IMR-90 (cell line): ENCODE measurements at regions not wholly inside any gene's neighbourhood (a gene's known extent, or its start where the extent isn't known, plus 50 kb on each side); places are given as distances from the start of the nearest gene placed in this dataset.

ENCODE experiments used
- ATAC-seq: fragments of 200-7000 bp; cut with Tn5 transposase; 2 replicates; pipeline ENCODE4 v1.9.1; 2020; ENCODE audit warnings: low read depth, mild to moderate bottlenecking, moderate library complexity
- BruUV-seq: library from RNA; stranded (reverse); fragments of 400-500 nt; replicated peaks from 2 replicates; lab custom pipeline; 2021; lab: Mats Ljungman, UMichigan
- CTCF ChIA-PET: fragments of 300-600 bp; formaldehyde crosslinking; extraction: SDS; loops from one replicate; lab custom pipeline; 2021; ENCODE audit warnings: antibody characterized with exemption; lab: Yijun Ruan, JAX
- POLR2A ChIA-PET: fragments of 300-600 bp; sonication (Branson Sonifier 250); formaldehyde crosslinking; loops from one replicate; lab custom pipeline; 2022; ENCODE audit warnings: antibody characterized with exemption; ENCODE audit not compliant: unreplicated experiment; lab: Charles Lee
- DNase-seq: peaks from one replicate; pipeline ENCODE4 v3.0.0; 2013
- H2AFZ ChIP-seq: replicated peaks from 2 replicates; pipeline ENCODE3; 2013; ENCODE audit warnings: low read length, mild to moderate bottlenecking; ENCODE audit not compliant: poor library complexity
- H2AK5ac ChIP-seq: 2 replicates; pipeline ENCODE4 v1.6.1; 2013; ENCODE audit warnings: low read depth, low read length, inconsistent platforms
- H2AK9ac ChIP-seq: replicated peaks from 2 replicates; pipeline ENCODE3; 2013; ENCODE audit warnings: mild to moderate bottlenecking, low read depth, low read length, moderate library complexity; ENCODE audit not compliant: poor library complexity
- H2BK120ac ChIP-seq: 2 replicates; pipeline ENCODE4 v1.6.1; 2013; ENCODE audit warnings: low read depth, low read length, inconsistent platforms
- H2BK15ac ChIP-seq: 3 replicates; pipeline ENCODE4 v1.6.1; 2013; ENCODE audit warnings: low read depth, low read length, inconsistent platforms
- H2BK20ac ChIP-seq: 2 replicates; pipeline ENCODE4 v1.6.1; 2013; ENCODE audit warnings: low read depth, mild to moderate bottlenecking, inconsistent platforms, low read length, moderate library complexity
- H2BK5ac ChIP-seq: 2 replicates; pipeline ENCODE4 v1.6.1; 2013; ENCODE audit warnings: mild to moderate bottlenecking, low read depth, low read length, inconsistent platforms; ENCODE audit not compliant: poor library complexity, severe bottlenecking
- H3K14ac ChIP-seq: replicated peaks from 2 replicates; pipeline ENCODE4 v1.6.1; 2013; ENCODE audit warnings: low read depth, low read length, inconsistent platforms
- H3K18ac ChIP-seq: 2 replicates; pipeline ENCODE4 v1.6.1; 2013; ENCODE audit warnings: low read depth, low read length, control low read depth
- H3K23ac ChIP-seq: 2 replicates; pipeline ENCODE4 v1.6.1; 2013; ENCODE audit warnings: low read depth, low read length, inconsistent platforms
- H3K27ac ChIP-seq: 2 replicates; pipeline ENCODE4 v1.5.1; 2013; ENCODE audit warnings: mild to moderate bottlenecking, control low read depth, low read length; ENCODE audit not compliant: insufficient read depth
- H3K27me3 ChIP-seq: 2 replicates; pipeline ENCODE4 v1.6.1; 2013; ENCODE audit warnings: low read length; ENCODE audit not compliant: control insufficient read depth, insufficient read depth
- H3K36me3 ChIP-seq: 2 replicates; pipeline ENCODE4 v1.6.1; 2013; ENCODE audit warnings: low read length, mixed read lengths; ENCODE audit not compliant: control insufficient read depth, insufficient read depth
- H3K4ac ChIP-seq: 2 replicates; pipeline ENCODE4 v1.6.1; 2013; ENCODE audit warnings: low read depth, low read length, inconsistent platforms
- H3K4me1 ChIP-seq: 2 replicates; pipeline ENCODE4 v1.6.1; 2013; ENCODE audit warnings: low read length, mixed read lengths; ENCODE audit not compliant: control insufficient read depth, insufficient read depth
- H3K4me2 ChIP-seq: 2 replicates; pipeline ENCODE4 v1.6.1; 2013; ENCODE audit warnings: low read depth, mild to moderate bottlenecking, control low read depth, low read length, moderate library complexity
- H3K4me3 ChIP-seq: 2 replicates; pipeline ENCODE4 v1.5.1; 2013; ENCODE audit warnings: low read depth, mild to moderate bottlenecking, control low read depth, low read length, moderate library complexity; ENCODE audit not compliant: insufficient read depth
- H3K56ac ChIP-seq: 2 replicates; pipeline ENCODE4 v1.6.1; 2013; ENCODE audit warnings: low read length, inconsistent platforms; ENCODE audit not compliant: insufficient read depth; ENCODE audit errors: extremely low read depth
- H3K79me1 ChIP-seq, 2 experiments: 2 replicates each; pipeline ENCODE4 v1.6.1; 2013; ENCODE audit warnings: low read length in 2 of 2, inconsistent platforms in 1 of 2, low read depth in 1 of 2
- H3K9ac ChIP-seq: 2 replicates; pipeline ENCODE4 v1.6.1; 2013; ENCODE audit warnings: low read depth, low read length, control low read depth
- H3K9me1 ChIP-seq: 2 replicates; pipeline ENCODE4 v1.6.1; 2013; ENCODE audit warnings: low read length, inconsistent platforms; ENCODE audit not compliant: insufficient read depth
- H3K9me3 ChIP-seq: 2 replicates; pipeline ENCODE4 v1.6.1; 2013; ENCODE audit warnings: low read length; ENCODE audit not compliant: control insufficient read depth, insufficient read depth
- H4K20me1 ChIP-seq: 2 replicates; pipeline ENCODE4 v1.6.1; 2013; ENCODE audit warnings: low read length, inconsistent platforms; ENCODE audit not compliant: insufficient read depth
- H4K5ac ChIP-seq: 2 replicates; pipeline ENCODE4 v1.6.1; 2013; ENCODE audit warnings: mild to moderate bottlenecking, low read depth, low read length, control low read depth
- H4K8ac ChIP-seq, 2 experiments: 2 replicates each; pipeline ENCODE4 v1.6.1; 2013; ENCODE audit warnings: low read depth in 2 of 2, low read length in 2 of 2, control low read depth in 1 of 2, inconsistent platforms in 1 of 2
- H4K91ac ChIP-seq: 2 replicates; pipeline ENCODE4 v1.6.1; 2013; ENCODE audit warnings: low read depth, low read length, inconsistent platforms; ENCODE audit not compliant: insufficient read depth
- CEBPB ChIP-seq: IDR thresholded peaks from 2 replicates; pipeline ENCODE4 v1.6.1; 2012; ENCODE audit warnings: low read depth, low read length, improper control_type of control experiment
- MAZ ChIP-seq: IDR thresholded peaks from 2 replicates; pipeline ENCODE4 v1.6.1; 2012; ENCODE audit warnings: low read depth, mild to moderate bottlenecking, low read length, improper control_type of control experiment, moderate library complexity, borderline replicate concordance
- MXI1 ChIP-seq: IDR thresholded peaks from 2 replicates; pipeline ENCODE4 v1.6.1; 2012; ENCODE audit warnings: low read depth, mild to moderate bottlenecking, low read length, moderate library complexity, borderline replicate concordance
- SMC3 ChIP-seq: fragments of 150-350 bp; IDR thresholded peaks from 2 replicates; pipeline ENCODE4 v1.6.1; 2016; ENCODE audit warnings: low read depth, mild to moderate bottlenecking, antibody characterized with exemption, low read length, moderate library complexity
- WGBS, 2 experiments: methylation state at CpG; one replicate each; pipeline versions ENCODE4 v1.1.5 to v1.1.7; 2013; ENCODE audit warnings: missing lambda C conversion rate in 2 of 2; ENCODE audit not compliant: insufficient read length in 1 of 2; ENCODE audit errors: extremely low coverage in 2 of 2; 5-methylcytosine and 5-hydroxymethylcytosine counted together
- dilution Hi-C: fragments of 300-500 bp; cut with HindIII; formaldehyde crosslinking; loops from one replicate; pipeline ENCODE4 v1.14.3; 2018; ENCODE audit warnings: low sequenced_read_pairs; ENCODE audit not compliant: unreplicated experiment
- in situ Hi-C: fragments of 300-500 bp; cut with MboI; formaldehyde crosslinking; loops from 3 replicates; pipeline ENCODE4 v1.14.3; 2019; ENCODE audit warnings: low sequenced_read_pairs, inconsistent platforms, mixed read lengths
- intact Hi-C: fragments of 100-400 bp; cut with micrococcal nuclease; formaldehyde crosslinking; loops from 2 replicates; pipeline ENCODE4 v1.10.0; 2022
- TF ChIP-seq, protein P1 (sequence below): fragments of 150-350 bp; IDR thresholded peaks from 2 replicates; pipeline ENCODE4 v1.6.1; 2017; ENCODE audit warnings: mild to moderate bottlenecking, antibody characterized with exemption, low read length, low read depth

GRCh38 chr21:36579898-36580297 lies 100.0 kb upstream of the CLDN14 start:
- TF ChIP-seq, protein P1, sequence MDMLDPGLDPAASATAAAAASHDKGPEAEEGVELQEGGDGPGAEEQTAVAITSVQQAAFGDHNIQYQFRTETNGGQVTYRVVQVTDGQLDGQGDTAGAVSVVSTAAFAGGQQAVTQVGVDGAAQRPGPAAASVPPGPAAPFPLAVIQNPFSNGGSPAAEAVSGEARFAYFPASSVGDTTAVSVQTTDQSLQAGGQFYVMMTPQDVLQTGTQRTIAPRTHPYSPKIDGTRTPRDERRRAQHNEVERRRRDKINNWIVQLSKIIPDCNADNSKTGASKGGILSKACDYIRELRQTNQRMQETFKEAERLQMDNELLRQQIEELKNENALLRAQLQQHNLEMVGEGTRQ = no peak
- TF ChIP-seq SMC3 (no peak), MAZ (no peak), MXI1 (no peak), CEBPB (no peak)

More at GRCh38 chr21:36579898-36580297, 100.0 kb upstream of the CLDN14 start:
- Histone ChIP-seq H3K56ac (no peak overlapping the region), H3K9me1 (no peaks in the 10 kb centered on the region), H4K20me1 (no peaks in the 10 kb centered on the region), H3K4me3 (no peak overlapping the region), H4K8ac (no peak overlapping the region), H3K79me1 (no peaks in the 10 kb centered on the region), H3K14ac (no peak overlapping the region), H2BK20ac (no peak overlapping the region), H2BK15ac (no peak overlapping the region), H3K4me1 (no peaks in the 10 kb centered on the region), H2AK9ac (no peak overlapping the region), H3K23ac (no peak overlapping the region), H2AK5ac (no peak overlapping the region), H2BK5ac (no peak overlapping the region), H2BK120ac (no peak overlapping the region), H3K36me3 (no peaks in the 10 kb centered on the region), H3K9ac (no peak overlapping the region), H4K91ac (no peak overlapping the region), H3K27me3 (peaks cover 36% of the 10 kb centered on the region), H3K4me2 (no peak overlapping the region), H3K18ac (no peak overlapping the region), H2AFZ (no peak overlapping the region), H3K27ac (no peak overlapping the region), H4K5ac (no peak overlapping the region), H3K9me3 (peaks cover 4% of the 10 kb centered on the region), H3K4ac (no peak overlapping the region)
- no CpG with 5 or more reads among the region's 1 CpG for WGBS, 2 experiments
- POLR2A ChIA-PET = no interaction called here
- intact Hi-C loops = no loop called here
- BruUV-seq = no TSS peak
- ATAC-seq (no peak), DNase-seq (no peak)
- in situ Hi-C loops = no loop called here
- dilution Hi-C loops = no loop called here
- CTCF ChIA-PET = no interaction called here
